Heart left ventricle (tissue), 13 donors: ENCODE measurements at regions not wholly inside any gene's neighbourhood (a gene's known extent, or its start where the extent isn't known, plus 50 kb on each side); places are given as distances from the start of the nearest gene placed in this dataset.

Source experiments
- CTCF ChIP-seq, 12 donors: fragments of 200-600 bp; sonication (generic) in 4 of 12; IDR thresholded peaks; one replicate each; pipeline versions ENCODE4 v1.5.0 to v1.8.0; 2018 to 2022; ENCODE audit warnings: antibody characterized with exemption in 12 of 12, mild to moderate bottlenecking in 5 of 12
- POLR2A ChIP-seq, 2 donors: fragments of 450-650 bp; IDR thresholded peaks; one replicate each; pipeline ENCODE4 v1.6.1; 2017; ENCODE audit warnings: antibody characterized with exemption in 2 of 2, mild to moderate bottlenecking in 2 of 2, moderate library complexity in 2 of 2
- donor health status: ischemic (EF 13 %, LVEDD 7.1; RV severe dilation, severe dysfunction).
- donor health status: DM: no; HTN: yes; CAD: no.
- donor health status: DM: no; HTN: no; CAD: no.
- donor health status: ischemic (EF 25% LVEDD 6.9; RV normal size, moderate dysfunction).
- donor health status: ischemic (EF 25% LVEDD 5.7; RV mildly dilated, moderate dysfunction).
- donor health status: ischemic (EF 35%, LVEDD 5.7; RV mildly dilated, moderate dysfunction).
- donor health status: nonischemic (EF 11% LVEDD 7.7; RV severe dilation, severe dysfunction).
- donor health status: DM: yes; HTN: yes; CAD: no.
- donor health status: PGD.
- donor health status: ischemic (EF 29% LVEDD 5.4; RV normal size, mild dysfunction).
- donor health status: nonischemic (EF 23%, LVEDD 6.1; RV moderate dilation, normal function).

GRCh38 chr7:9407816-9408215, 974.4 kb downstream of the NXPH1 start:
- no peak for TF ChIP-seq POLR2A (IDR thresholded peaks at IDR 0.05)
- no peak for TF ChIP-seq CTCF (IDR thresholded peaks at IDR 0.05)
